Colonic mucosa (tissue), 4 donors: ENCODE measurements at regions not wholly inside any gene's neighbourhood (a gene's known extent, or its start where the extent isn't known, plus 50 kb on each side); places are given as distances from the start of the nearest gene placed in this dataset.
"Not testable (repeated sequence)": the region's sequence is repeated elsewhere in the genome, so short reads cannot be mapped to it uniquely, and the experiment has no call there.

Experiments
- DNase-seq: peaks from one replicate; pipeline ENCODE4 v3.0.0-alpha.2; 2020
- H3K27ac ChIP-seq: fragments of 200-600 bp; one replicate; pipeline ENCODE4 v1.8.0; 2021
- H3K27me3 ChIP-seq: fragments of 200-600 bp; one replicate; pipeline ENCODE4 v1.8.0; 2021
- H3K36me3 ChIP-seq: fragments of 200-600 bp; one replicate; pipeline ENCODE4 v1.8.0; 2021
- H3K4me1 ChIP-seq: fragments of 200-600 bp; one replicate; pipeline ENCODE4 v1.8.0; 2021; ENCODE audit warnings: mild to moderate bottlenecking
- H3K4me3 ChIP-seq: fragments of 200-600 bp; one replicate; pipeline ENCODE4 v1.8.0; 2021
- H3K9ac ChIP-seq, 2 donors: one replicate each; pipeline ENCODE4 v1.7.0; 2013; ENCODE audit warnings: control low read depth in 2 of 2, low read depth in 2 of 2, low read length in 2 of 2
- H3K9me3 ChIP-seq: fragments of 200-600 bp; one replicate; pipeline ENCODE4 v1.8.0; 2021
- CTCF ChIP-seq: fragments of 200-600 bp; IDR thresholded peaks from one replicate; pipeline ENCODE4 v1.8.0; 2022; ENCODE audit warnings: antibody characterized with exemption, mild to moderate bottlenecking
- intact Hi-C: fragments of 100-400 bp; cut with DNase I; formaldehyde crosslinking; loops from one replicate; pipeline ENCODE4 v1.14.1; 2022
- donor health status: healthy.
- donor health status: DM: no; HTN: no; CAD: no.
- donor health status: DM: no; HTN: no; CAD: no.

- Histone ChIP-seq H3K4me1 (no peaks in the 10 kb centered on the region), H3K27ac (no peak overlapping the region), H3K36me3 (no peaks in the 10 kb centered on the region), H3K4me3 (no peak overlapping the region), H3K9me3 (no peaks in the 10 kb centered on the region), H3K9ac (no peak overlapping the region), H3K27me3 (no peaks in the 10 kb centered on the region)
- intact Hi-C loops = no loop called here
- TF ChIP-seq CTCF = no peak
- no peak for DNase-seq
These were observed 366.8 kb upstream of the ATXN7L3B start for GRCh38 chr12:74170645-74171477.

DNA sequence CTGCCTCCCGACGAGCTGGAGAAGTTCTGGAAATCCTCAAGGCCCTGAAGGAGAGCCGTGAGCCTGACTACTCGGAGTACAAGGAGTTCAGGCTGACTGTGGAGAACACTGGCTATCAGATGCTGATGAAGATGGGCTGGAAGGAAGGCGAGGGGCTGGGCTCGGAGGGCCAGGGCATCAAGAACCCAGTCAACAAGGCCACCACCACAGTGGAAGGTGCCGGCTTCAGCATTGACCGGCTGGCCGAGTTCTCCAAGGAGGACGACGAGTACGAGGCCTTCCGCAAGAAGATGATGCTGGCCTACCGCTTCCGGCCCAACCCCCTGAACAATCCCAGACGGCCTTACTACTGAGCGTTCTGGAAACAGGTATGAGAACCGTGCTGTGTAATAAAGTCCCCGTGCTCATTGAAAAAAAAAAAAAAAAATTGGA is 366.1 kb upstream of the ATXN7L3B start:
- H3K4me1 ChIP-seq = no peaks in the 10 kb centered on the region
- no peak for DNase-seq
- H3K27ac ChIP-seq = no peak overlapping the region
- no peaks in the 10 kb centered on the region for H3K27me3 ChIP-seq
- intact Hi-C loops = no loop called here
- H3K9me3 ChIP-seq = no peaks in the 10 kb centered on the region
- no peak for TF ChIP-seq CTCF
- no peak overlapping the region for H3K9ac ChIP-seq
- no peak overlapping the region for H3K4me3 ChIP-seq
- H3K36me3 ChIP-seq = no peaks in the 10 kb centered on the region

GRCh38 chr12:74174961-74175360 is 362.7 kb upstream of the ATXN7L3B start:
- H3K27me3 ChIP-seq, H3K4me3 ChIP-seq, intact Hi-C loops, H3K9ac ChIP-seq, H3K4me1 ChIP-seq, H3K36me3 ChIP-seq, H3K9me3 ChIP-seq, H3K27ac ChIP-seq, DNase-seq: not testable (repeated sequence)

DNA sequence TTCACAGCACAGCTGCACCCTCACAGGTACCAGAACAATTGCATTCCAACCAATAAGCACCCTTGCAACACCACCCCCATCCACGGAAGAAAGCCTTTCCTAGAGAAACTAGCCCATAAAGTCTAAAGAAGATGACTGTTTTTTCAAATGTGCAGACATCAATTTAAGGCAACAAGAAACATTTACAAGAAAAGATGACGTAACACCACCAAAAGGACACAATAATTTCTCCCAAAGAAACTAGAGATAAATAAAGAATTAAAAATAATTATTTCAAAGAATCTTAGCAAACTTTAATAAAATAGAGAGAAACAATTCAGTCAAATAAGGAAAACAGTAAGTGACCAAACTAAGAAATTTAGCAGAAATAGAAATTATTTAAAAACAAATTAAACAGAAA is 352.3 kb upstream of the ATXN7L3B start:
- no peak for TF ChIP-seq CTCF
- H3K36me3 ChIP-seq = no peaks in the 10 kb centered on the region
- intact Hi-C loops = no loop called here

DNA sequence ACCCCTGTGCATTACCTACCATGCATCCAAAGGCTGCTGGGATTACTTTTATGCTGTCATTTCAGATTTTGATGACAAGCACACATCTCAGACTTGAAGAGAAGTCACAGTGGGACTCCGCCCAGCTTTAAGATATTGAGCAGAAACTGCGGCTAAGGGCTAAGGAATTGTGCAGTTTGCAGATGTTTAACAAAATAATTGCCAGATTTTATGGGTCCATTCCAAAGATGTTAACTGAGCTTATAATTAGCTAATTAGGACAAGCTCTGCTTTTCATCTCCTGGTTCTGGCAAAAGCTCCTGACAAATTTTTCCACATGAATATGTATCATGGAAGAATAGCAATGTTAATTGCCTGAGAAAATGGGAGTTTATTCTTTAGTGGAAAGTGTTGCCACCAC is 344.4 kb upstream of the ATXN7L3B start:
- H3K4me1 ChIP-seq = no peaks in the 10 kb centered on the region
- no peaks in the 10 kb centered on the region for H3K27me3 ChIP-seq
- TF ChIP-seq CTCF = no peak
- H3K9ac ChIP-seq = no peak overlapping the region
- no peaks in the 10 kb centered on the region for H3K9me3 ChIP-seq
- no peaks in the 10 kb centered on the region for H3K36me3 ChIP-seq
- intact Hi-C loops = no loop called here
- DNase-seq = no peak
- H3K27ac ChIP-seq = no peak overlapping the region
- H3K4me3 ChIP-seq = no peak overlapping the region

More for the DNA sequence above, 352.3 kb upstream of the ATXN7L3B start:
- Histone ChIP-seq H3K4me1 (no peaks in the 10 kb centered on the region), H3K9ac (no peak overlapping the region), H3K27ac (no peak overlapping the region), H3K4me3 (no peak overlapping the region), H3K27me3 (no peaks in the 10 kb centered on the region), H3K9me3 (no peaks in the 10 kb centered on the region)
- DNase-seq = no peak

DNA sequence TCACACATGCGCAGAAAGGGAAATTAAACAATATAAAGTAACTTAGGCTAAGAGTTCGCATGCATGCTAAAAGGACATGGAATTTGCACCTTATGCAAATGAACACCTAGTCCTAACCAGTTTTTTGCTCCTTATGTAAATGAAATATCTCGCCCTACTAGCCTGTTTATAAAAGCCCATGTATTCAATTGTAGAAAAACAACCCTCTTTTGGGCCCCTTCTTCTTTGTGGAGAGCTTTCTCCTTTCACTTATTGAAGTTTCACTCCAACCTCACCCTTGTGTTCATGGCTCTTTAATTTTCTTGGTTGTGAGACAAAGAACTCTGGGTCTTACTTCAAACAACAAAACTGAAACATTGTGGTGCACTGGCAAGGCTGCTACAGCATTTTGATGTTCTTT is 333.4 kb upstream of the ATXN7L3B start:
- Histone ChIP-seq H3K27ac (no peak overlapping the region), H3K27me3 (no peaks in the 10 kb centered on the region), H3K9ac (no peak overlapping the region), H3K4me3 (no peak overlapping the region), H3K9me3 (no peaks in the 10 kb centered on the region), H3K36me3 (no peaks in the 10 kb centered on the region), H3K4me1 (no peaks in the 10 kb centered on the region)
- no peak for TF ChIP-seq CTCF
- intact Hi-C loops = no loop called here
- no peak for DNase-seq
